NCI-H345 treated with DMSO at 0.1 percent for 48 hours (cell line): ENCODE measurements at regions not wholly inside any gene's neighbourhood (a gene's known extent, or its start where the extent isn't known, plus 50 kb on each side); places are given as distances from the start of the nearest gene placed in this dataset.

Experiments used
- DNase-seq: peaks from one replicate; lab custom pipeline; 2025; ENCODE audit not compliant: unreplicated experiment; lab: John Stamatoyannopoulos, UW

DNA sequence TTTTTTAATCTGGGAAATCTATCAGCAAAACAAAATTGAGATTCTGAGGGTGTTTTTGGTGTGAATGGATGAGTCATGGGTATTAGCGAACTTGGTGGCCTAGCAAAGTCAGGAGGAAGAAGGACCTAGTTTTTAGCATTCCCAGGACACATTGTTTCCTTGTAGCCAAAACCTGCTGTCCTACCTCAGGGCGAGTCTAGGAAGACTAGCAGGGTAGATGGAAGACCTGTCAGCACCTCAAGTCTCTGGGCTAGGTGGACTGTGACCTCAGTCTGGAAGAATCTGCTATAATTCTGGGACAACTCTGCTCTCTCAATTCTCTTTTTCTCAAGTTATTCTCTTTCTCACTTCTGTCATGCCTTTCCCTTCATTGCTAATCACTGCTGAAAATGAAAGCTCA lies 1399.3 kb upstream of the LRRTM1 start:
- DNase-seq = no peak

DNA sequence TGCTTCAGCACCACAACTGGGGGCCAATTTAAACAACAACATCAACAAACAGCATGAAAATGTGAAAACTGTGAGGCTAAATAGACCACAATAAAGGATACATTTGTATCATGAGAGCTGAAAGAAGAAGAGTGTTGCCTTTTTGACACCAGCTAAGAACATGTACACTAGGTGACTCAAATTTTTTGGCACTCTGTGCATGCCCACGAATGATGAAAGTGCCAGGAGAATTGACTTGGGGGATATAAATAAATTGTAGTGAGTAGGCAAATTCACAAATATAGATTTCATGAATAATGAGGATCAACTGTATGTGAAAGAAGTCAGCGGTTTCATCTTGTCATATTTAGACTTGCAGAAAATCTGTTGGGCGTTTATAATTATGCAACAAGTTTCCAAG lies 1388.0 kb upstream of the LRRTM1 start:
- no peak for DNase-seq

- no peak for DNase-seq
Measured at GRCh38 chr2:81675641-81676040, 1371.1 kb upstream of the LRRTM1 start.

DNA sequence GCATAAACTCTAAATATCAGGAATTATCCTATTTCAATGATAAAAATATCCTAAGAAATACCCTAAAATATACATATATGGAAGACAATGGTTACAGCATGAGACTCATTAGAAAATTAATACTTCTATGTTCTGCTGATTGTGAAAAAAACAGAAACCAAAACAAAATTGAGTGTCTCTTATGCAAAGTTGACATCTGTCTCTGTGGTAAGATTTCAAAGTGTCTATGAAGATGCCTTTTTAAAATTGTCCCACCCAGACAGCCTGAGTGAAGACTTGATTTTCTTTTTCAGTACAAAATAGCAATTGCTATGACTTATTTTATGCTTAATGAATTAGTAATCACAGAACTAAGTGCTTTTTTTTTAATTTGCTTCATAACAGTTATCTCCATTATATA lies 1368.4 kb upstream of the LRRTM1 start:
- no peak for DNase-seq

DNA sequence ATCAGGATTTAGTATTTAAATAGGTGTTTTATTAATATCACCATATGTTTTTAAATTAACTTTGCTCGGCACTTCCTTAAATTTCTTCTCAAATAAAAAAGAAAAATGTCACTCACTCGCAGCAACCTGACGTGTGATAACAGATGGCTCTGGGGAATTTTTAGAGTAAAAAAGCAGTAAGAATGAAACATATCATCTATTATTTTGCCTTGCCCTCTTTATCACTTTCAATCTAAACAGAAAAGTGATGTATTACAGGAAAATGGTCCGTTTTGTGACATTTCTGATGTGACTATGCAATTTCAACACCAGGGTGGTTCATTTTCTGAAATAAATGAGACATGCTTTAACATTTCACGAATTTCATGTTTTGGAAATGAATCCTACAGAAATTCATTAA lies 1368.0 kb upstream of the LRRTM1 start:
- DNase-seq = no peak

DNA sequence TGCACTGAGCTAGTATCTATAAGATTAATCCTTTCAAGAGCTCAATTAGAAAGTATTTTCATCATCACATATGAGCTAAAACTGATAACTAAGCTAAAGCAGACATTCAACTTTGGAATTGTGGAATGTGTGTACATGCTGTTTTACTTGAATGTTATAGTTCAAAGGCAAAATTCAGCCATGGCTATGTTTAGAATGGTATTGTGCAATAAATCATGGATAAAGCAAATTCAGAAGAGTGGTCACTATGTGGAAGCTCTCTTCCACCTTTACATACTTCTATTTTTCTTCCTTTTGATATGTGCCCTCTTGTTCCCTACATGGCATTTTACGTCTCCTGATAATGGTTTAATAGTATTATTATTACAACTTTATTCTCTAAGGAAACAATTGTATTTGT lies 1366.3 kb upstream of the LRRTM1 start:
- no peak for DNase-seq

GRCh38 chr2:81661081-81661480 lies 1356.5 kb upstream of the LRRTM1 start:
- no peak for DNase-seq

- no peak for DNase-seq
Measured at GRCh38 chr2:81658227-81658626, 1353.7 kb upstream of the LRRTM1 start.

- DNase-seq = no peak
Measured at GRCh38 chr2:81650048-81650971, 1345.8 kb upstream of the LRRTM1 start.

GRCh38 chr2:81648806-81649205 lies 1344.3 kb upstream of the LRRTM1 start:
- DNase-seq = no peak

- no peak for DNase-seq
Measured at GRCh38 chr2:81648370-81648769, 1343.8 kb upstream of the LRRTM1 start.

GRCh38 chr2:81647715-81648230 lies 1343.2 kb upstream of the LRRTM1 start:
- no peak for DNase-seq

DNA sequence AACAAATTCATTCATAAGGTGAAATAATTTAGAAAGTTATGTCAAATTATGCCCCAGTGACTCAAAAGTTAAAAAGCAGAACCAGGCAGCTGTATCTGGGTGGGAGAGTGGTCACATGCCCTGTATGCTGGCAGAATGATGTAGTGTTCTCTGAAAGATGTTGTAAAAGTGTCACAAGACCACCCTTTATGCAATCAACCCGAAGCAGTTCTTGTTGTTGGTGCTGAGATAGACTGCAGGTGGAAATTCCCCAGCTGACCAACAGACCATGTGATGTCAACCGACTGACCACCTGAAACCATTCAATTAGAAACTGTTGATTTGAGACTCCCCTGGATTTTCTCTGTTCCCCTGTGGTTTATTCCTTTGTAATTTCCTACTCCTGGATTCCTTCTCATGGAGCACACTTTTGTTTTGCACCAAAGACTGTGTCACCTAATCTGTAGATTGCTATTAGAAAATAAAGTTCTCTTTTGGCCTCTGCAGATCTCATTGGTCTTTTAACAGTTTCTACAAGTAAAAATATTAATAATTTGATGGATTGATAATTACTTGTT lies 1341.3 kb upstream of the LRRTM1 start:
- DNase-seq = no peak

DNA sequence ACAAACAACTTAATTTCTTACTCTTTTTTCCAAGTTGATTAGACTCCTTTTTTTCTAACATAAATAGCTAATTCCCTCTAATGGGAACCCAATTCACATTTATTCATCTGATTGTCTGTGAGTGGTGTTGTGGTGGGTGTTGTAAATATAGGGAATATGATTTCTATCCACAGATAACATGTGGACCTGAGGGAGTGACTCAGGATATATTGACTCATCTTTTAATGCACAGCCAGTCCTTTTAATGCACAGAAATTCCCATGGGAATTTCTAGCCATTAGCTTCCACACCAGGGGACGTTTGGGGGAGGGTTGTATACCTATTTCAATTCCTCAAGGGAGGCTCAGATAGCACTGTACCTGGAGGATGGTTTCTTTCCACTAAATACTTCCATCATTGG lies 1339.6 kb upstream of the LRRTM1 start:
- no peak for DNase-seq

GRCh38 chr2:81624825-81625224 lies 1320.3 kb upstream of the LRRTM1 start:
- no peak for DNase-seq

DNA sequence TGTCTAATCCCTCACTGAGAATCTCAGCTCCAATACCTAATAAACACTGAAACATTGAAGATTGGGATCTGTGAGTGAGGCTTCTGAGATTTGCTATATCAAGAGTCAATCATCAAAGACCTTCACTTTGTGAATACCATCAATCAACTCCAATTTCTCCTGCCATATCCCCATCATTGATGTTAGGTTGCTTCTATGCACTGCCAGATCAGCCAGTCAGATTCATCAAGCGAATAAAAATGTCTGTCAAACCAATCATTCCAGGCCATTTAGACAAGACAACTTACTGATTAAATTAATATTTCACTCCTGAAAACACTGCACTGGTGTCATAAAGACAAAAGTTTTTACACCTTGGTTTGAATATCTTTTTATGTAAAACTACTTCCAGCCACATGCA lies 1295.5 kb upstream of the LRRTM1 start:
- DNase-seq = no peak

GRCh38 chr2:81598453-81598852 lies 1293.9 kb upstream of the LRRTM1 start:
- no peak for DNase-seq

- no peak for DNase-seq
Measured at GRCh38 chr2:81589406-81589805, 1284.9 kb upstream of the LRRTM1 start.

DNA sequence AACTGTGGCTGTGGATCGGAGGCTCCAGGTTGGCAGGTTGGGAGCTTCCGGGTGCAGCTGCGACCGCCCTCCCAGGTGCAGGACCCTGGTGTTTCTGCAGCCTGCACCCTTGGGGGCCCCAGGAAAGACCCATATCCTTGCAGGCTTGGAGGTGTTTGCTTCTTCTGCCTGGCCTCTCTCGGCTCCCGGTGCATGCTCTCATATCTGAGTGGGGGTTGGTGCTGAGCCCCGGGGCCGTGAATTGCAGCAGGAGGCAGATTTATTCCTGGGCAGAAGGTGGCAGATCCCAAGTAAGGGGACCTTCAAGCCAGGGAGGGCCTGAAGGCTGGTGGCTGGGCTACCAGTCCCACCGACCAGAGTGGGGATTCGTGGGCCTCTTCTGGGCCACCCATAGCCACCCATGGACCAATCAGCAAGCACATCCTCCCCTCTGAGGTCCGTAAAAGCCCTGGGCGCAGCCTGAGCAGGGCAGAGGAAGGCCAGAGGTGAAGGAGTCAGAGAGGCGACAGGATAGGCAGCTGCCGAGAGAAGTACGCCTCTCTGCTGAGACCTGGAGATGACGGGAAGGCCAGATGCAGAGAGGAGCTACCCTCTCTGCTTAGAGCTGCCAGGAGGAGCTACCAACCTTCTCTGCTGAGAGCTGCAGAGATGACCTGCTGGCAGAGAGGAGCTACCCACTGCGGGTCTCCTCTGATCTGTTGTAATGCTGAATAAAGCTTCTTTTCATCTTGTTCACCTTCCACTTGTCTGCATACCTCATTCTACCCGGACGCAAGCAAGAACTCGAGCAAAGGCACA lies 1279.0 kb upstream of the LRRTM1 start:
- no peak for DNase-seq

GRCh38 chr2:81576713-81577112 lies 1272.2 kb upstream of the LRRTM1 start:
- no peak for DNase-seq

GRCh38 chr2:81551040-81551634 lies 1246.6 kb upstream of the LRRTM1 start:
- DNase-seq = no peak
